Activated CD8-positive, alpha-beta memory T cell treated with anti-CD3 and anti-CD28 coated beads, Interleukin-2, amount 10 ng/mL, durations not matched to agents 7 days and 5 days (primary cell): ENCODE measurements at regions not wholly inside any gene's neighbourhood (a gene's known extent, or its start where the extent isn't known, plus 50 kb on each side); places are given as distances from the start of the nearest gene placed in this dataset.

Experiments
- ATAC-seq: fragments of 150-1000 bp; cut with Tn5 transposase; one replicate; pipeline ENCODE4 v1.10.0; 2021; ENCODE audit warnings: moderate library complexity
- CTCF ChIA-PET: fragments of 350-600 bp; sonication (Branson Sonifier 250); formaldehyde crosslinking; loops from one replicate; lab custom pipeline; 2021; ENCODE audit warnings: antibody characterized with exemption; lab: Charles Lee
- DNase-seq: peaks from one replicate; pipeline ENCODE4 v3.0.0-alpha.2; 2020
- H3K27ac Mint-ChIP-seq: one replicate; pipeline ENCODE4 v1.8.0; 2021; ENCODE audit warnings: mild to moderate bottlenecking, mixed read lengths
- H3K27me3 Mint-ChIP-seq: one replicate; pipeline ENCODE4 v1.8.0; 2021; ENCODE audit warnings: mixed read lengths
- H3K36me3 Mint-ChIP-seq: one replicate; pipeline ENCODE4 v1.8.0; 2021; ENCODE audit warnings: mild to moderate bottlenecking, mixed read lengths
- H3K4me1 Mint-ChIP-seq: one replicate; pipeline ENCODE4 v1.8.0; 2021; ENCODE audit warnings: mixed read lengths
- H3K4me3 Mint-ChIP-seq: one replicate; pipeline ENCODE4 v1.8.0; 2021; ENCODE audit warnings: mild to moderate bottlenecking, moderate library complexity, mixed read lengths
- H3K9me3 Mint-ChIP-seq: one replicate; pipeline ENCODE4 v1.8.0; 2022; ENCODE audit warnings: low read depth, mixed read lengths

DNA sequence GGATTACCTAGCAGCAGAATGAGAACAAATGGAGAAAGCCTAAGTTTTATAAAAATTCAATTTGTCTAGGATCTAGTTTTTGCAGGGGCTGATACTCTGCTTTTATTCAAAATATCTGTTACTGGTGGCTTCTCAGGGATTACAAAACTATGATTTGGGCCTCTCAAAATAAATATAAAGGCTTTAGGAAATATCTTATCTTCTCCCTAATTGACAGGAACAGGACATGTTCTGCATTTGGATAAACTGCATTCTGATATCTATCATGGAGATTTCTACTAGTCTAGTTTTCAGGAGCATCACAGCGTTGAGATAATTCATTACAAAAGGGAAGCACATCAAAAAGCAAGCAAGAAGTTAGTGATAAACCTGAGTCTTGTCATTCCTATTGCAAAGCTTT lies 127.1 kb upstream of the ITGA1 start:
- no peaks in the 10 kb centered on the region for H3K36me3 Mint-ChIP-seq
- no peak overlapping the region for H3K27ac Mint-ChIP-seq
- CTCF ChIA-PET, result no interaction called here
- H3K27me3 Mint-ChIP-seq, result peaks cover 2% of the 10 kb centered on the region
- ATAC-seq (no peak), DNase-seq (no peak)
- no peak overlapping the region for H3K4me3 Mint-ChIP-seq
- peaks cover 5% of the 10 kb centered on the region for H3K4me1 Mint-ChIP-seq
- no peaks in the 10 kb centered on the region for H3K9me3 Mint-ChIP-seq

- DNase-seq (no peak), ATAC-seq (no peak)
- H3K27me3 Mint-ChIP-seq, result no peaks in the 10 kb centered on the region
- no peaks in the 10 kb centered on the region for H3K36me3 Mint-ChIP-seq
- CTCF ChIA-PET, result no interaction called here
- no peak overlapping the region for H3K4me3 Mint-ChIP-seq
- H3K27ac Mint-ChIP-seq, result no peak overlapping the region
- H3K9me3 Mint-ChIP-seq, result no peaks in the 10 kb centered on the region
- peaks cover 11% of the 10 kb centered on the region for H3K4me1 Mint-ChIP-seq
Measured at GRCh38 chr5:52661903-52662595, 125.7 kb upstream of the ITGA1 start.

- CTCF ChIA-PET, result interaction anchor here (1.1 to 2.7 kb wide), 3 partner anchors 7 to 250 kb away, joined by 4 to 8 read pairs (median 4); no protein-coding TSS in a partner anchor
- H3K27me3 Mint-ChIP-seq, result peaks cover 8% of the 10 kb centered on the region
Measured at GRCh38 chr5:52665559-52665958, 122.2 kb upstream of the ITGA1 start.

DNA sequence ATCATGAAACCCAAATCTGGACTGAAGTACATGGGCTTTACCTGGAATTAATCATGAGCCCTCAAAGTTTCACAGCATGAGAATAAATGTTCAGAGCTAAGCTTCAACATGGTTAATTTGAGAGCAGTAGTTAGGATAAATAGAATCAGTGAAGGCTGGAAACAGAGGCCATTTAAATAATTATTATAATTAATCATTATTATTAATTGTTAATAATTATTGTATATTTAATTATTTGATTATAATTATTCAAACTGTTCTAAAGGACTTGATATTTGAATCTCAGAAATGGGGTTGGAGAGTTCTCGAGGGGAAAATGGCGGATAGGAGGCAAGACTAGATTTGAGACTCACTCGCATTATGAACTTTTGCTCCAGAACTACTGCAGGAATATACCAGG lies 119.6 kb upstream of the ITGA1 start:
- Mint-ChIP-seq H3K9me3 (no peaks in the 10 kb centered on the region), H3K27me3 (peaks cover 9% of the 10 kb centered on the region), H3K36me3 (no peaks in the 10 kb centered on the region), H3K4me1 (peaks cover 7% of the 10 kb centered on the region), H3K4me3 (no peak overlapping the region), H3K27ac (no peak overlapping the region)
- CTCF ChIA-PET, result interaction anchor here (1.2 kb wide), 1 partner anchor 280 kb away, joined by 3 read pairs; no protein-coding TSS in a partner anchor
- no peak for DNase-seq
- ATAC-seq, result no peak

More at GRCh38 chr5:52665559-52665958, 122.2 kb upstream of the ITGA1 start:
- Mint-ChIP-seq H3K9me3 (no peaks in the 10 kb centered on the region), H3K36me3 (no peaks in the 10 kb centered on the region), H3K4me3 (no peak overlapping the region), H3K27ac (no peak overlapping the region), H3K4me1 (peaks cover 8% of the 10 kb centered on the region)
- ATAC-seq (no peak), DNase-seq (no peak)

DNA sequence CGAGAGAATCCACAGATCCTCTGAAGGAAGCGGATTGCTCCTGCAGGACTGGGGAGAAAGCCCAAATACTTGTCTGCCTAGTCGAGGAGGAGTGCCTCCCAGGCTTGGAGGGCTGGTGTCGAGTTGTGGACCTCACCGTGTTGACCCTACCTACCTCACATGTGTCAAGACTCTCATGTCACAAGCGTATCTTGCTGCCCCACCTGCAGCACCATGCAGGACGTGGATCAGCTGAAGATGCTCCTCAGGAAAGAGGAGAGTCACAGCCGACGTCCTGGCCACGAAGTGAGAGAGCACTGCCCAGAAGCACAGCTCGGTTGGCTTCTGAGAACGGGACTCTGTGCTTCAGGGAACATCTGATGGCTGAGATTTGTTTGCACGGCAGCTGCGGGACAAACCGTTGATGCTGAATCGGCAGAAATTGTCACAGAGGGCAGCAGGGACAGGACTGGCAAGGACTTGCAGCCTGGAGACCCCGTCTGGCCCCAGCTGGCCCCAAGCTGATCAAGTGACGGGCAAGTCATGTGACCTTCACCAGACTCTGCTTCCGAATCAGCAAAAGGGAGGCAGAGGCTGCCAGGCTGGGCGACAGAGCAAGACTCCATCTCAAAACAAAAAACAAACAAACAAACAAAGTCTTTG lies 119.1 kb upstream of the ITGA1 start:
- no peaks in the 10 kb centered on the region for H3K36me3 Mint-ChIP-seq
- H3K27ac Mint-ChIP-seq, result no peak overlapping the region
- DNase-seq (no peak), ATAC-seq (no peak)
- no peaks in the 10 kb centered on the region for H3K9me3 Mint-ChIP-seq
- peaks cover 9% of the 10 kb centered on the region for H3K27me3 Mint-ChIP-seq
- H3K4me1 Mint-ChIP-seq, result peaks cover 10% of the 10 kb centered on the region
- H3K4me3 Mint-ChIP-seq, result no peak overlapping the region
- CTCF ChIA-PET, result interaction anchor here (1.2 kb wide), 1 partner anchor 280 kb away, joined by 3 read pairs; no protein-coding TSS in a partner anchor

DNA sequence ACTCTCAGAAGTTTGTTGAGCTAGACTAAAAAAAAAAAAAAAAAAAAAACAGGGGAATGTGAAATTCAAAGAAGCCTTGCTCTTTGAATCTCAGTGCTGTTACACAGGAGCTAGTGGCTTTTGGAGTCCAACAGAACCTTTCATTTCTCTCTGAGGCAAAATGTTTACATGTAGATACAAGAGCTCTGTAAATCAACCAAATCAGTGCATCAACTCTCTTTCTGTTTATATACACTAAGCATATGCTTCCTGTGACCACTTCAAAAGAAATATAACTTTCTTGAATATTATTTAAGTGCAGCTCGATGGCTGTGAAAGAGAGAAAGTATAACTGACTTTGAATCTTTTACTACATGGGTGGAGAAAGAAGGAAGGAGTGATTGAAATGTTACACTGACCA lies 115.3 kb upstream of the ITGA1 start:
- CTCF ChIA-PET, result interaction anchor here (0.9 to 1.3 kb wide), 3 partner anchors 13 to 165 kb away, joined by 3 to 4 read pairs (median 3); no protein-coding TSS in a partner anchor
- no peak for DNase-seq
- no peak for ATAC-seq
- no peaks in the 10 kb centered on the region for H3K9me3 Mint-ChIP-seq
- H3K4me1 Mint-ChIP-seq, result peaks cover 11% of the 10 kb centered on the region
- no peak overlapping the region for H3K4me3 Mint-ChIP-seq
- H3K27me3 Mint-ChIP-seq, result peaks cover 9% of the 10 kb centered on the region
- H3K27ac Mint-ChIP-seq, result no peak overlapping the region
- peaks cover 4% of the 10 kb centered on the region for H3K36me3 Mint-ChIP-seq

GRCh38 chr5:52673495-52673894 lies 114.2 kb upstream of the ITGA1 start:
- ATAC-seq, result no peak
- CTCF ChIA-PET, result interaction anchor here (1.1 kb wide), 1 partner anchor 12 kb away, joined by 4 read pairs; no protein-coding TSS in a partner anchor
- no peak for DNase-seq
- H3K4me1 Mint-ChIP-seq, result peaks cover 11% of the 10 kb centered on the region
- H3K27me3 Mint-ChIP-seq, result peaks cover 9% of the 10 kb centered on the region
- H3K36me3 Mint-ChIP-seq, result peaks cover 4% of the 10 kb centered on the region
- no peak overlapping the region for H3K4me3 Mint-ChIP-seq
- H3K27ac Mint-ChIP-seq, result no peak overlapping the region
- no peaks in the 10 kb centered on the region for H3K9me3 Mint-ChIP-seq

- H3K4me3 Mint-ChIP-seq, result no peak overlapping the region
- no peak for ATAC-seq
- peaks cover 11% of the 10 kb centered on the region for H3K4me1 Mint-ChIP-seq
- CTCF ChIA-PET, result no interaction called here
- no peak for DNase-seq
- peaks cover 6% of the 10 kb centered on the region for H3K36me3 Mint-ChIP-seq
- H3K27ac Mint-ChIP-seq, result no peak overlapping the region
- peaks cover 5% of the 10 kb centered on the region for H3K27me3 Mint-ChIP-seq
- no peaks in the 10 kb centered on the region for H3K9me3 Mint-ChIP-seq
Measured at GRCh38 chr5:52674815-52675545, 112.7 kb upstream of the ITGA1 start.

- Mint-ChIP-seq H3K4me3 (no peak overlapping the region), H3K4me1 (no peaks in the 10 kb centered on the region), H3K27ac (no peak overlapping the region), H3K27me3 (peaks cover 3% of the 10 kb centered on the region), H3K9me3 (no peaks in the 10 kb centered on the region), H3K36me3 (peaks cover 2% of the 10 kb centered on the region)
- ATAC-seq (no peak), DNase-seq (no peak)
- CTCF ChIA-PET, result interaction anchor here (0.5 kb wide), 1 partner anchor 144 kb away, joined by 3 read pairs; no protein-coding TSS in a partner anchor
Measured at GRCh38 chr5:52682492-52682891, 105.2 kb upstream of the ITGA1 start.

- H3K4me1 Mint-ChIP-seq, result no peaks in the 10 kb centered on the region
Measured at GRCh38 chr5:52684051-52684450, 103.7 kb upstream of the ITGA1 start.

GRCh38 chr5:52685566-52685965 lies 102.2 kb upstream of the ITGA1 start:
- DNase-seq, result no peak
- no peak for ATAC-seq
- H3K4me1 Mint-ChIP-seq, result no peaks in the 10 kb centered on the region
- H3K36me3 Mint-ChIP-seq, result no peaks in the 10 kb centered on the region
- CTCF ChIA-PET, result interaction anchor here (1.2 to 1.7 kb wide), 2 partner anchors 13 to 230 kb away, joined by 4 to 5 read pairs; no protein-coding TSS in a partner anchor
- H3K9me3 Mint-ChIP-seq, result no peaks in the 10 kb centered on the region
- peaks cover 5% of the 10 kb centered on the region for H3K27me3 Mint-ChIP-seq
- H3K4me3 Mint-ChIP-seq, result no peak overlapping the region
- H3K27ac Mint-ChIP-seq, result no peak overlapping the region

More at GRCh38 chr5:52684051-52684450, 103.7 kb upstream of the ITGA1 start:
- CTCF ChIA-PET, result no interaction called here
- no peaks in the 10 kb centered on the region for H3K9me3 Mint-ChIP-seq
- ATAC-seq, result no peak
- H3K27ac Mint-ChIP-seq, result no peak overlapping the region
- no peak overlapping the region for H3K4me3 Mint-ChIP-seq
- H3K36me3 Mint-ChIP-seq, result peaks cover 2% of the 10 kb centered on the region
- no peak for DNase-seq
- peaks cover 8% of the 10 kb centered on the region for H3K27me3 Mint-ChIP-seq

GRCh38 chr5:52685971-52686370 lies 101.7 kb upstream of the ITGA1 start:
- H3K27ac Mint-ChIP-seq, result no peak overlapping the region
- ATAC-seq (no peak), DNase-seq (no peak)
- no peaks in the 10 kb centered on the region for H3K4me1 Mint-ChIP-seq
- no peaks in the 10 kb centered on the region for H3K9me3 Mint-ChIP-seq
- H3K36me3 Mint-ChIP-seq, result no peaks in the 10 kb centered on the region
- H3K27me3 Mint-ChIP-seq, result peaks cover 5% of the 10 kb centered on the region
- H3K4me3 Mint-ChIP-seq, result no peak overlapping the region
- CTCF ChIA-PET, result interaction anchor here (1.2 to 1.7 kb wide), 2 partner anchors 13 to 230 kb away, joined by 4 to 5 read pairs; no protein-coding TSS in a partner anchor

DNA sequence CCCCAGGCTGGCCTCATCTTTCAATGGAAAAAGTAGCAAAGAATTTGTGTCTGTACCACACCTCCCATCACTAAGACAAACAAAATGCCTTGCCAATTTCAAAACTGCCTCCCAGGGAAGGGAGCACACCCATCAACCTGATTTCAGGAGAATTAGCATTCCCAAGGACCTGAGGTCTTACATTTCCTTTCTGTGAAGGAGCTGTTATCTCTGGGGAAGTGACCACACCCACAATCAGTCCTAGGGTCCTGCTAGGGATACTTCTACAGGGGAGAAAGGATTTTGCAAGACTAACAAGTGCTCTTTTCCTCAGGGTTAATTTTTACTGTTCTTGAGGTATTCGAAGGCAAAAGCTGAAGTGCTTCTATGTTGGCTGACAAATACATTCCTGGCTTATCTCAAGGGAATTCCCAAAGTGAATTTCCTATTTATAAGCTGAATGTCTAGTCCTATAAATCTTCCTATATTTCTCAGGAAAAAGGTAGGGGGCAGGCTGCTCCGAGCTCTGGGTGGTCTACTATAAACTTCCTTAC lies 97.4 kb upstream of the ITGA1 start:
- H3K4me3 Mint-ChIP-seq, result no peak overlapping the region
- no peak for DNase-seq
- no peaks in the 10 kb centered on the region for H3K36me3 Mint-ChIP-seq
- no peak for ATAC-seq
- H3K4me1 Mint-ChIP-seq, result peaks cover 9% of the 10 kb centered on the region
- no peaks in the 10 kb centered on the region for H3K9me3 Mint-ChIP-seq
- CTCF ChIA-PET, result interaction anchor here (0.9 to 1.3 kb wide), 3 partner anchors 84 to 253 kb away, joined by 3 to 6 read pairs (median 4); no protein-coding TSS in a partner anchor
- peaks cover 7% of the 10 kb centered on the region for H3K27me3 Mint-ChIP-seq
- no peak overlapping the region for H3K27ac Mint-ChIP-seq
